Testis (tissue), 2 donors: ENCODE measurements at regions not wholly inside any gene's neighbourhood (a gene's known extent, or its start where the extent isn't known, plus 50 kb on each side); places are given as distances from the start of the nearest gene placed in this dataset.

Source experiments
- DNase-seq: peaks from one replicate; pipeline ENCODE4 v3.0.0-alpha.2; 2019
- H3K27ac ChIP-seq, 2 donors: fragments of 200-600 bp; sonication (generic); one replicate each; pipeline ENCODE4 v1.5.1; 2019
- H3K27me3 ChIP-seq: fragments of 200-600 bp; sonication (generic); one replicate; pipeline ENCODE4 v1.5.1; 2019
- H3K36me3 ChIP-seq: fragments of 200-600 bp; sonication (generic); one replicate; pipeline ENCODE4 v1.5.1; 2017; ENCODE audit warnings: low read depth; ENCODE audit errors: missing control alignments
- H3K4me1 ChIP-seq: fragments of 200-600 bp; sonication (generic); one replicate; pipeline ENCODE4 v1.5.1; 2019
- H3K4me3 ChIP-seq, 2 donors: fragments of 200-600 bp; sonication (generic); one replicate each; pipeline ENCODE4 v1.5.1; 2017 to 2019
- H3K9me3 ChIP-seq: fragments of 200-600 bp; sonication (generic); one replicate; pipeline ENCODE4 v1.5.1; 2017
- CTCF ChIP-seq, 3 experiments: fragments of 450-650 bp in 2 of 3; fragments of 200-600 bp in 1 of 3; sonication (generic) in 1 of 3; IDR thresholded peaks; one replicate each; pipeline ENCODE4 v1.5.1; 2016 to 2019; ENCODE audit warnings: antibody characterized with exemption in 3 of 3, mild to moderate bottlenecking in 2 of 3, moderate library complexity in 1 of 3
- POLR2A ChIP-seq: fragments of 450-650 bp; IDR thresholded peaks from one replicate; pipeline ENCODE4 v1.6.1; 2017; ENCODE audit warnings: antibody characterized with exemption, mild to moderate bottlenecking, moderate library complexity
- WGBS, 2 donors: methylation state at CpG; one replicate each; pipeline ENCODE4 v1.1.5; 2018; 5-methylcytosine and 5-hydroxymethylcytosine counted together
- intact Hi-C: fragments of 100-400 bp; cut with DNase I; formaldehyde crosslinking; loops from one replicate; pipeline ENCODE4 v1.15.1; 2023; ENCODE audit warnings: low total_unique reads

DNA sequence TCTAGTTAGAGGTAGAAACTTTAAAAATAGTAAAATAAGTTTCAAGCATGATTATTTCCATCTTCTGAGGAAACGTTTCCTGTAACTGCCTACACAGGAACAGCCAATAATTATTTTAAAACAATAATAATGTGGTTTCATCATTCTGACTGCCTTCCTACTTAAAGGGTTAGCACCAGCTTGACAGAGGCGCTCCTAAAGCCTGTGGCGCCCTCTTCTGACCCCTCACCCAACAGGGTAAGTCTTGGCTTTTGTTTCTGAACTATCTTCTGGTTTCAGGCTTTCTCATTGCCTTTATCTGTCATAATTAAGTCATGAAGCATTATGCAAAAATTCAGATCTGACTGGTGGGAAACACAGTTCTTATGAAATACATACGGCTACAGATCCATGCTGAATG is 96.7 kb downstream of the ITM2A start:
- TF ChIP-seq POLR2A = no peak
- TF ChIP-seq CTCF (IDR thresholded peaks at IDR 0.05) = peak in 1 of 3 experiments; percentile 23
- Histone ChIP-seq H3K9me3 (no peaks in the 10 kb centered on the region), H3K27ac (no peak overlapping the region), H3K4me1 (no peaks in the 10 kb centered on the region), H3K27me3 (no peaks in the 10 kb centered on the region), H3K36me3 (no peaks in the 10 kb centered on the region), H3K4me3 (no peak overlapping the region)
- DNase-seq = peak; percentile 52
- intact Hi-C loops = no loop called here
- WGBS, 2 donors = 21 to 28% methylated on average over 4 of the region's 4 CpGs

GRCh38 chrX:79268788-79269187 is 98.3 kb downstream of the ITM2A start:
- TF ChIP-seq CTCF (IDR thresholded peaks at IDR 0.05) (no peak), POLR2A (no peak)
- Histone ChIP-seq H3K4me3 (no peak overlapping the region), H3K27me3 (no peaks in the 10 kb centered on the region), H3K27ac (no peak overlapping the region), H3K4me1 (no peaks in the 10 kb centered on the region), H3K36me3 (no peaks in the 10 kb centered on the region), H3K9me3 (no peaks in the 10 kb centered on the region)
- intact Hi-C loops = no loop called here
- no peak for DNase-seq
- WGBS, 2 donors = 48 to 54% methylated on average over 2 of the region's 2 CpGs

DNA sequence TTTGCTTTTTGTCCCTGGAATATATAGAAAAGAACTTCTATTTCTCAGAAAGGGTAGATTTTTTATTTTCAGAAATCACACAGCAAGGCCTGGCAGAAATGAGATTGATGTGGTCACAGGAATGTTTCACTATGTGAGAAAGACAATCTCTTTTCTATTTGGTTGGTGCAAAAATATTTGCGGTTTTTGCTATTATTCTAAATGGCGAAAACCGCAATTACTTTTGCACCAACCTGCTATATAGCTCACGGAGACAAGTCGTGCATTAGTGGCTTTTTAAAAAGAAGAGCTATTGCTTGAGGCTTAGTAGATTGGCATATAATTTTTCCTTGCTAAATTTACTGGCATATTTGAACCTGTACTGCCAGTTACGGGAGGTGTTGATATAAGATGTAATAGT is 100.4 kb downstream of the ITM2A start:
- intact Hi-C loops = no loop called here
- 83 to 87% methylated on average over 6 of the region's 6 CpGs for WGBS, 2 donors
- H3K9me3 ChIP-seq = no peaks in the 10 kb centered on the region
- H3K27me3 ChIP-seq = no peaks in the 10 kb centered on the region
- no peaks in the 10 kb centered on the region for H3K36me3 ChIP-seq
- no peak for TF ChIP-seq POLR2A
- no peak for TF ChIP-seq CTCF (IDR thresholded peaks at IDR 0.05)
- no peak for DNase-seq
- no peaks in the 10 kb centered on the region for H3K4me1 ChIP-seq
- no peak overlapping the region for H3K4me3 ChIP-seq
- H3K27ac ChIP-seq = no peak overlapping the region

- Histone ChIP-seq H3K36me3 (no peaks in the 10 kb centered on the region), H3K4me3 (no peak overlapping the region), H3K27ac (no peak overlapping the region), H3K9me3 (no peaks in the 10 kb centered on the region), H3K4me1 (no peaks in the 10 kb centered on the region), H3K27me3 (no peaks in the 10 kb centered on the region)
- intact Hi-C loops = no loop called here
- DNase-seq = no peak
- 85 to 95% methylated on average over 1 of the region's 1 CpG for WGBS, 2 donors
- TF ChIP-seq CTCF (IDR thresholded peaks at IDR 0.05) (no peak), POLR2A (no peak)
Observed at GRCh38 chrX:79263550-79263949, 103.6 kb downstream of the ITM2A start.

GRCh38 chrX:79259073-79259689 is 108.0 kb downstream of the ITM2A start:
- Histone ChIP-seq H3K9me3 (no peaks in the 10 kb centered on the region), H3K36me3 (no peaks in the 10 kb centered on the region), H3K4me1 (no peaks in the 10 kb centered on the region), H3K27ac (no peak overlapping the region), H3K4me3 (no peak overlapping the region), H3K27me3 (no peaks in the 10 kb centered on the region)
- TF ChIP-seq POLR2A (no peak), CTCF (IDR thresholded peaks at IDR 0.05) (no peak)
- no peak for DNase-seq
- intact Hi-C loops = no loop called here
- 0 to 39% methylated on average over 1 to 2 of the region's 2 CpGs for WGBS, 2 donors
